ENCODE measurements at regions not wholly inside any gene's neighbourhood (a gene's known extent, or its start where the extent isn't known, plus 50 kb on each side); places are given as distances from the start of the nearest gene placed in this dataset.

GRCh38 chr2:41610501-41611190 is 437.2 kb upstream of the PKDCC start:
- DNase-seq = peak; percentile 86

GRCh38 chr2:41618754-41619153 is 429.1 kb upstream of the PKDCC start:
- no peak for DNase-seq

GRCh38 chr2:41621095-41621494 is 426.7 kb upstream of the PKDCC start:
- DNase-seq = no peak

GRCh38 chr2:41621563-41621962 is 426.3 kb upstream of the PKDCC start:
- DNase-seq = no peak

GRCh38 chr2:41622301-41622700 is 425.5 kb upstream of the PKDCC start:
- peak; percentile 37 for DNase-seq

- no peak for DNase-seq
Observed at GRCh38 chr2:41626936-41627335, 420.9 kb upstream of the PKDCC start.

GRCh38 chr2:41634686-41635085 is 413.1 kb upstream of the PKDCC start:
- no peak for DNase-seq

- no peak for DNase-seq
Observed at GRCh38 chr2:41644936-41645335, 402.9 kb upstream of the PKDCC start.

GRCh38 chr2:41647468-41648050 is 400.3 kb upstream of the PKDCC start:
- no peak for DNase-seq

- DNase-seq = no peak
Observed at GRCh38 chr2:41657226-41657625, 390.6 kb upstream of the PKDCC start.

GRCh38 chr2:41659758-41660157 is 388.1 kb upstream of the PKDCC start:
- no peak for DNase-seq

- no peak for DNase-seq
Observed at GRCh38 chr2:41662461-41662860, 385.4 kb upstream of the PKDCC start.

GRCh38 chr2:41663056-41663455 is 384.8 kb upstream of the PKDCC start:
- DNase-seq = no peak

GRCh38 chr2:41668529-41668928 is 379.3 kb upstream of the PKDCC start:
- no peak for DNase-seq

GRCh38 chr2:41678639-41679038 is 369.2 kb upstream of the PKDCC start:
- DNase-seq = no peak

- DNase-seq = no peak
Observed at GRCh38 chr2:41686156-41686555, 361.7 kb upstream of the PKDCC start.

- no peak for DNase-seq
Observed at GRCh38 chr2:41691561-41691960, 356.3 kb upstream of the PKDCC start.

- DNase-seq = no peak
Observed at GRCh38 chr2:41694536-41695049, 353.2 kb upstream of the PKDCC start.

GRCh38 chr2:41695198-41696113 is 352.4 kb upstream of the PKDCC start:
- DNase-seq = no peak

GRCh38 chr2:41697389-41697788 is 350.4 kb upstream of the PKDCC start:
- no peak for DNase-seq

- no peak for DNase-seq
Observed at GRCh38 chr2:41698678-41699422, 349.0 kb upstream of the PKDCC start.

GRCh38 chr2:41701231-41701630 is 346.6 kb upstream of the PKDCC start:
- no peak for DNase-seq

- no peak for DNase-seq
Observed at GRCh38 chr2:41703123-41703522, 344.7 kb upstream of the PKDCC start.
